ENCODE measurements at regions not wholly inside any gene's neighbourhood (a gene's known extent, or its start where the extent isn't known, plus 50 kb on each side); places are given as distances from the start of the nearest gene placed in this dataset.

DNA sequence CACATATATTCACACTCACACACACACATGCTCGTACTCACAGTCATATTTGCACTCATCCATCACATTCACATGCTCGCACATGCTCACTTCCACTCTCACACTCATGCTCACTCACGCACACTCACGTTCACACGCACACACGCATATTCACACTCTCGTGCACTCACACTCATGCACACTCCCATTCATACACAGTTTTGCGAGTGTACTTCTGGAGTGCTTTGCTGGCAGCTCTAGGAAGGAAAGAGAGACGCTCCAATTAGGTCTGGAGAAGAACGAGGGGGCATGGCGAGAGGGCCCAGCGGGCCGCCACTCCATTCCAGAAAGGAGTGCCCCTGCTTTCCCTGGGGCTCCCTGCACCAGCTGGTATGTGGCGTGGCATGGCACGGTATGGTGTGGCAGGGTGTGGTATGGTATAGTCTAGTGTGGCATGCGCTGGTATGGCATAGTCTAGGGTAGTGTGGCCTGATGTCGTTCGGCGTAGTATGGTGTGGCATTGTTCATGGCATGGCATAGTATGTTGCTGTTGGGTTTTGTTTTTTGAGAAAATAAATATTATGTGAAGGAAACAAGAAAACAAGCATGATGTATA is 216.8 kb upstream of the CDYL start:
- no peak for DNase-seq (ENCODE audit: low spot score)

DNA sequence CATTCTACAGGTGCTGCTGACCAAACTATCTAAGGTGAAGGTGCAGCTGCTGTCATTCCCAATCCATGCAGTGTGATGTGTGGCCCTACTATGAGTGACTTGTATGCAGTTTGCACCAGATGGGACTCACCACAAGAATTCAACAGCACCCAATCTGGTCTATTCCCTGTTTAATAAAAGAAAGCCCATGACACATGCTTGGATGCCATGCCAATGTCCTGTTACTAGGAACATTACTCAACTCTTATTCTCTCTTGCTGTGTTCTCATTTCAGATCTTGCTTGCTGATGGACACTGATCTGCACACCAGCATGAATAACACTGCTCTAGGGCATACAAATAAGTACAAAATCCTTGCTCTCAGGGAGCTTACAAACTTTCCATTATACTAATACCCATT is 221.6 kb upstream of the CDYL start:
- no peak for DNase-seq (ENCODE audit: low spot score)

DNA sequence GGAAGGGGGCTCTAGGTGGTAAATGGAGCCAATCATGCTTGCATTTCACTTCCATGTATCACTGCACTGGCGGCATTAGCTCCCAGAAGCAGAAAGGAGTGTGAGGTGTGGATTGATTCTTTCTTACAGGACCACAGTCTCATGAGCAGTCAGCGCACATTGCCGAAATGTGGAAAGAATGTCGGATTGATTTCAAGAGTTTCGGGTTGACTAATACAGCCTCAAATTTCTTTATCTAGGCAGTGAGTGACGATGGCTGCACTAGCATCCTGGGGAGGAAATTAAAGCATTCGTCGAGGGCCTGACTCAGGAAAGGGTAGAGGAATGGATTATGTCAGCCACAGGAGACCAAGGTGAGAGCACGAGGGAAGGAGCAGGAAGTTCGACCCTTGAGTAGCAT is 222.8 kb upstream of the CDYL start:
- peak; percentile 72 for DNase-seq (ENCODE audit: low spot score)

DNA sequence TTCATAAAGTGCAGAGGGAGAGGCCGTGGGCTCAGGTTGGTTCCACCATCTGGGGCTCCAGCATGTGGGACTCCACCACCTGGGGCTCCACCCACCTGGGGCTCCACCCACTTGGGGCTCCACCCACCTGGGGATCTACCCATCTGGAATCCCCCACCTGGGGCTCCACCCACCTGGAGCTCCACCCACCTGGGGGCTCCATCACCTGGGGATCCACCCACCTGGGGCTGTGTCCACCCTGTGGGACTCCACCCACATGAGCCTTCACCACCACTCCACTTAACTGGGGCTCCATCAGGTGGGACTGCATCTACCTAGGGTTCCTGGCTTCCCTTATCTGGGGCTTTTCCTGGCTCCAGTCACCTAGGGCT is 226.0 kb upstream of the CDYL start:
- no peak for DNase-seq (ENCODE audit: low spot score)

DNA sequence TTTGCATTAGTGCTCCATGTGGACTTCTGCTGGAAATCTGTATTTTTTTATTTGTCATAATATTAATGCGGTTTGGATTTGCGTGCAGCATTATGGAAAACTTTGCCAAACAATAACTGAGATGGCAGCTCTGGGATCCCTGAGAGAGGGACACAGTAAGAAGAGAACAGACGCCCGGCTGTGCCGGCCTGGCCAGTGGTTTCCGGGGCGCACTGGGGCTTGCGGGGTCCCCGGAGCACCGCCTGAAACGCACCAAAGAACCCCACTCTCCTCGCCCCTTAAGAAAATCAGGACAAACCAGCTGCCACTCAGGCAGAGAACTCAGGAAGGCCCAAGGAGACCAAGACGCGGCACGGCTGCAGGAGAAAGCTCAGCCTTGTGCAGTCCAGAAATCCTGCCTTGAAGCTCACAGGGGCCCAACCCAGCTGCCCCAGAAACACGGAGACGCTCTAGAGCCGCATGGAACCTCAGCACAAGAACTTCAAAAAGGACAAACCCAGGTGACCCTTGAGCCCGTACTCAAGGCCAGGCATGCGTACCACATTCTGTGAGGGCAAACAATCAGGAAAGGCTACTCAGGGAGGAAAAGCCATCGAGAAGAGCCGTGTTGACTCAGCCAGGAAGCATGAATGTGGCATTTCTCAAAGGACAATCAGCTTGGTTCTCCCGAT is 226.5 kb upstream of the CDYL start:
- DNase-seq (ENCODE audit: low spot score): no peak

DNA sequence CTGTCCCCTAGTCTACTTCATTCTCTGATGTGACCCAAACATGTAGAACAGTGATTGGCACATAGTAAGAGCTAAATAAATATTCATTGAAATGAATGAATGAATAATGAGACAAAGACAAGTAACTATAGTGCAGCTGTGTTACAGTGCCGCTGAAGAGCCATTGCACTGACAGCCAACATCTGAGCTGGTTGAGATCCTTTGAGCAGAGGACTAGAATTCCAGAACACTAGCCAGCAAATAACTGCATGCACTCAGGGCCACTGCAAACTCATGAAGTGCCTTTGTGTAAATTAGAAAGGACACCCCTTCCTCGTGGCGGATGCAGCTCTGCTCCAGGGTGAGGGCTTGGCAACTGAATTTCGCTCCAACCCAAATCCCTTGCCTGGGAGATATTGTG is 230.3 kb upstream of the CDYL start:
- DNase-seq (ENCODE audit: low spot score): no peak

DNA sequence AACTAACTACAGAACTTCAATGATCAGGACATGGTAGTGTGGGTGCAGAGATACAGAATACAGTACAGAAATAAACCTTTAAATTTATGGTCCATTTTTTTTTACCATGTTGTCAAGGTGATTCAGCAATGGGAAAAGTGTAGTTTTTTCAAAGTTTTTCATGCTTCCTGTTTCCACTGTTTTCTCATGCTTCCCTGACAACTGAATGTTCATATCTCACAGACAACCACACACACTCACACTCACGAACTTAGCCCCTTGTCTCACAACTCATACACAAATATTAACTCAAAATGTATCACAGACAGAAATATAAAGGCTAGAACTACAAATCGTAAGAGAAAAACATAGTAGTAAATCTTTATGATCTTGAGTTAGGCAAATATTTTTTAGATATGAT is 232.6 kb upstream of the CDYL start:
- no peak for DNase-seq (ENCODE audit: low spot score)

DNA sequence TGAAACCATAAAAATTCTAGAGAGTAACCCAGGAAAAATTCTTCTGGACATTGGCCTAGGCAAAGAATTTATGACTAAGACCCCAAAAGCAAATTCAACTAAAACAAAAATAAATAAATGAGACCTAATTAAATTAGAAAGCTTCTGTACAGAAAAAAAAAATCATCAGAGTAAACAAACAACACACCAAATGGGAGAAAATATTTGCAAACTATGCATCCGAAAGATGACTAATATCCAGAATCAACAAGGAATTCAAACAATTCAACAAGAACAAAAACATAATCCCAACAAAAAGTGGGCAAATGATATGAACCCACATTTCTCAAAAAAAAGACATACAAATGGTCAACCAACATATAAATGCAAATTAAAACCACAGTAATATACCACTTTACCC is 242.6 kb upstream of the CDYL start:
- DNase-seq (ENCODE audit: low spot score): no peak

DNA sequence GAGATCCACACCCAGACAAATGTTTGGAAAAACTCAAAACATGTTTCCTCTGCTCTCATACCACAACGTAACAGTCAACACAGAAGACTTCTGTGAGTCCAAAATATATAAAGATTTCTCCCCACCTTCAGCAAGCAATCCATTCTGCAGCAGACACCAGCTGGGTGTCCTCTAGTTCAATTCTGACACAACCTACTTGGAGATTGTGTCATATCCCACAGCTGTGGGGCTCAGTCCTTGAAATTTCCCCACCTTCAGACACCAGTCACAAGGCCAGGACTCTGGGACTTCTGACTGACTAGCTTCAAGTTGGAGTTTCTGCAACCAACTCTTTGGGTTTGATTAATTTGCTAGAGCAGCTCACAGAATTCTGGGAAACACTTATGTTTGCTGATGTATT is 244.8 kb upstream of the CDYL start:
- no peak for DNase-seq (ENCODE audit: low spot score)

DNA sequence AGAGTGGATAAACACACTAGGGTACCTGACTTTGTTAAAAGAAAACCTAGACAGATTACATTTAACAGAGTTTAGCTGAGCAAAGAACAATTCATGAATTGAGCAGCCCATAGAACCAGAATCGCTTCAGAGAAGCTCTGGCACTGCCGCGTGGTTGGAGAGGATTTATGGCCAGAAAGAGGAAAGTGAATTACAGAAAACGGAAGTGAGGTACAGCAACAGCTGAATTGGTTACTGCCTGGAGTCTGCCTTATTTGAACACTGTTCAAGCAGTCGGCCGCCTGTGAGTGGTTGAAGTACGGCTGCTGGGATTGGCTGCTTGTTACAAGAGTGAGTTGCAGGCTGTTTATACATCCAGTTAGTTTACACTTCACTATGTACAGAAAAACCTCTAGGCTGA is 253.8 kb upstream of the CDYL start:
- DNase-seq (ENCODE audit: low spot score): no peak

DNA sequence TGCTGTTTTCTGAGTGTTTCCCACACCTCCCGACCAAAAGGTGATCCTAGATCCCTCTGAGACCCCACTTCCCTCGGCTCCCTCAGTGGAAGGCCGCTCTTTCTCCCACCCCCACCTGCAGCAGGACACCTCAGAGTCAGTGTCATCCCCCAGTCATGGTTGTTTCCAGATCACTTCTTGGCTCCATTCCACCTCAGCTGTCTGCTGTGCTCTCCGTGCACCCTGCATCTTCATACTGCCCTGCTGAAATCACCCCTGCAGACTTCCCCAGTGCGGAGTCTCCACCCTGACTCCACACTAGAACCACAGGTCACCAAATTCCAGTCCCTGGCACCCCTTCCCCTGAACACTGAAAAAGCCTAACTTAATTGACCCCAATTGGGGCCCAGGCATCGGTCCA is 255.1 kb upstream of the CDYL start:
- no peak for DNase-seq (ENCODE audit: low spot score)

DNA sequence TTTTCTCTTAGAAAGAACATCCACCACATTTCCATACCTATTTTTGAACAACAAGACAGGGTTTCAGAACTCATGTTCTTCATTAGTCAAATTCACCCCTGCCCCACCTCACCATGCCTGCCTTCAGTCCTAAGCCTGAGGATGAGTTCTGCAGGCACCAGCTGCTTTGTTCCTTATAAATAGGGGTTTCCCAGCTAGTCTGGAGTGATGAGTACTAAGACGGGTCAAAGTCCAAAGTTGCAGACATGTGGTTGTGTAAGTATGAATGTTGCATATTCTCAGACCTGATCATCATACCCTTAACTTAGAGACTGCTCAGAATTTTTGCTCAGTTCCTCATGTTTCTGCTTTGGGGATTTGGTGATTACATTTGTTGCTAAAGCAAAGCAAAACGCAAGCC is 257.7 kb upstream of the CDYL start:
- DNase-seq (ENCODE audit: low spot score): no peak

DNA sequence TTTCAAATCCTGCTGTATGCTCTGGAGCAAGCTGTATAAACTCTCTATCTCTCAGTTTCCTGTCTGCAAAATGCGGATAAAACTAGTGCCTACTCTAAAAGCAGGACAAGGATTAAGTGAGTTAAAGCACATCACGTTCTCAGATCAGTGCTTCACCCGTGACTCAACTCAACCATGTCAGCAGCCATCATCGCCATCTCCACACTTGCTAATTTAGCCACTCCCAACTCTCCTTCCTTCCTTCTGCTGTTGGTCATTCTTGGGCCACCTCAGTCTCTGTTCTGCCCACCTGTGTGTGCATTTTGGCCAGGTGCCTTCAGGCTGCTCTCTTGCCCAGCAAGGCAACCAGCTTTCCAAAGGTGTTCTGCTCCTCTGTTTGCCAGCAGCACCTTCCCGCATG is 260.0 kb upstream of the CDYL start:
- DNase-seq (ENCODE audit: low spot score): no peak

DNA sequence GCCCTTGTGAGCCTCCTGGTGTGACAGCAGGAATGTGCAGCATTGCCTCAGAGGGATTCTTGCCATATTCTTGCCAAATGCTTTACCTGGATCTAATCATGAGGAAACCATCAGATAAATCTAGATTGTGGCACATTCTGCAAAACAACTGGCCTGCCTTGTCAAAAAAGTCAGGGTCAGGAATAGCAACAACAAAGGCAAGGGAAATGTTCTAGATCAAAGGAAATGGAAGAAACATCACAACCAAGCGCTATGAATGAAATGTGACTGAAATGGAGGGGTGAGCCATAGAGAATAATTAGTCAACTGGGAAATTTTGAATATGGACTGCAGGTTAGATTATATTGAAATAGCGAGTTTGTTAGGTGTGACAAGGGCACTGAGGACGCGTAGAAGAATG is 262.6 kb upstream of the CDYL start:
- DNase-seq (ENCODE audit: low spot score): no peak

DNA sequence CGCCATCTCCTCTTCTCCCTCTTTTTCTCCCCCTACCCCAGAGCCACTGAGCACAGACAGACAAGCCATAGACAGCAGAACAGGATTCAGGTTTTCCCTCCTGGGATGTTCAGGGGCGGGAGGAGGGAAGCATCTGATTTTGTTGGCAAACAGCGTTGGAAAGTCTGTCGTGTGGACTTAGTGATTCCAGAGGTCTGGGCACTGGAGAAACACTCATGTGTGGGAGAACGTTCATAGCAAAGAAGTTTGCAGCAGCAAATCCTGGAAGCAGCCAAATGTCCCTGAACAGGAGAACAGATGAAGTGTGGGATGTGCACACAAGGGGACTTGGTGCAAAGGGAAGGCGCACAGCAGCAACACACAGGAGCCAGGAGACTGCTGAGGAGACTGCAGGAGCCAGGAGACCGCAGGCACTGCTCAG is 264.1 kb upstream of the CDYL start:
- DNase-seq (ENCODE audit: low spot score): no peak

DNA sequence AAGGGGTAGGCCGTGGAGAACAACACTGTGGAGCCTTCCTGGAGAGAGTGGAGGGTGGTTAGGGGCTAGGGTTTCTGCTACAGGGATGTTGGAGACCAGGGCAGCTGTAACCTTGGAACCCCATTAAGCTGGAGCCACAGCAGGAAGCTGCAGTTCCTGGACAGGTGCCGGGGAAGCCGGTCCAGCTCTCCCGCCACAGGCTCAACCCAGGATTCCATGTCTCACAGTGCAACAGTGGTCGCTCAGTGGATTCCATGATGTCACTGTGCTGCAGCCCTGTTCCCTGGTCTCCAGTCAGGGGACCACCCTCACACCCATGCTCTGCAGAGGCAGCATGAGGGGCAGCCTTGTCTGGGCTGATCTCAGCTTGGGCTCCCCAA is 264.6 kb upstream of the CDYL start:
- no peak for DNase-seq (ENCODE audit: low spot score)

DNA sequence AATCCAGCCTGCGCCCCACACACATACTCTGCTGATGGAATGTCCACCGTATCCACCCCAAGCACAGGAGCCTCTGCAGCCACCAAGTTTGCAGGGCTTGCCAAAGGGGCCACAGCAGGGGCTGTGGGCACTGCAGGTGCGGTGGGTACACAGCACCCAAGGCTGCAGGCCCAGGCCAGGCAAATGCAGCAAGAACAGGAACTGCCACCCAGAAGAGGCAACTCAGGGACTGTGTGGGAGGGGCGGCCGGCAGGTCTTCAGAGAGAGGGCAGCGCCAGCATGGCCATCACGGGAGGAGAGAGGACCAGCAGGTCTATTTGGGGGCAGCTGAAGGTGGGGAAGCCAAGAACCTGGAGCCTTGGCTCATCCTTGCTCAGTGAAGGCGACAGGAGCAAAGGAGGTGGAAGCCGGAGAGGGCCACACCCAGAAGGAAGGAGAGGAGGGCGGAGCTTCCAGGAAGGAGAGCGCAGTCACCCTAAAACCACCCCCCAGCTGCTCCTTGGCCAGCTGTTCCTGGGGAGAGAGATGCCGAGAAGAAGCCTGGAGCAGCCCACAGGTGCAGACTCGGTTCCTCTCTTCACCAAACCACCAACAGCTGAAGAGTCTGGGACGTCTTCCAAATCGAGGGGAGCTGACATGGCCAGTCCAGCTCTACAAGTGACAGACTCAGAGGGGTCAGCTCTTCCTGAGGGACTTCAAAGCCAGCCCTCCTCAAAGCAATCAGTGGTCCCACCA is 265.1 kb upstream of the CDYL start:
- DNase-seq (ENCODE audit: low spot score): no peak

DNA sequence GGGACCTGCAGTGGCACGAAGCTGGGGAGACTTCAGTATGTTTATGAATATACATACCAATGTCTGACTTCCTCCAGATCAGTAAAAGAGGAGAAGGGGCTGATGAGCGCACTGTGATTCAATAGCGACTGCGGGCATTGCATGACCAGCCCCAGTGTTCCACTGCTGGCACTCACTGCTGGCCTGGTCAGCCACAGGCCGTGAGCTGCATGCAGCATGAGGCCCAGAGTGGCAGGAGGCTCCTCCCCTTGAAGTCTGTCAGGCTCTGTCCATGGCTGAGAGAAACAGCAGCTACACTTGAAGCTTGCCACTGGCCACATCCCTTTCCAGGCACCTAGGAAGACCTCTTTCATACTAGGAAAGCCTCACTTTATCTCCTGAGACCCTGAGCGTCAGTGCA is 265.9 kb upstream of the CDYL start:
- no peak for DNase-seq (ENCODE audit: low spot score)

DNA sequence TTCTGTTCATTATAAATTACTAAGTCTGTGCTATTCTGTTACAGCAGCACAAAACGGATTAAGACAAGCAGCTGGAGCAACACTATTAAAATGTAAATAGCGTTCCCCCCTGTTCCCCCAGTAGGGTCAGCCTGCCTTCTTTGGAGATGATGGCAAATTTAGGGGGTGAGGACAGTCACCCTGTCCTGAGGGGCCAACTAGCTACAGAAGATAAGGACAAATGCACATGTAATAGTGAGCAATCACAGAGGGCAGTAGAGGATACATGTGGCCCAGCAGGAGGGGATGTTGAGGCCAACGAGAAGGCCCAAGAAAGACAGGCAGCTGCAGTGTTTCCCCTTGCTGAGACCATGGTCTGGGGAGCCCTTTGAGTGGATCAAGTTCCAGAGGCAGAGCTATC is 266.7 kb upstream of the CDYL start:
- DNase-seq (ENCODE audit: low spot score): no peak

DNA sequence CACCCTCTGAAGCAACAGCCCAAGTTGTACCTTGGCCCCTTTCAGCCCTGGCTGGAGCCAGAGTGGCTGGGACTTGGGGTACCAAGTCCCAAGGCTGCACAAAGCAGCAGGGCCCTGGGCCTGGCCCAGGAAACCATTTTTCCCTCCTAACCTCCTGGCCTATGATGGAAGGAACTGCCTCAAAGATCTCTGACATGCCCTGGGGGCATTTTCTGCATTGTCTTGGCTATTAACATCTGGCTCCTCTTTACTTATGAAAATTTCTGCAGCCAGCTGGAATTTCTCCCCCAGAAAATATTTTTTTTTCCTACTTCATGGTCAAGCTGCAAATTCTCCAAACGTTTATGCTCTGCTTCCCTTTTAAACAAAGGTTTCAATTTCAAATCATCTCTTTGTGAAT is 269.4 kb upstream of the CDYL start:
- no peak for DNase-seq (ENCODE audit: low spot score)

DNA sequence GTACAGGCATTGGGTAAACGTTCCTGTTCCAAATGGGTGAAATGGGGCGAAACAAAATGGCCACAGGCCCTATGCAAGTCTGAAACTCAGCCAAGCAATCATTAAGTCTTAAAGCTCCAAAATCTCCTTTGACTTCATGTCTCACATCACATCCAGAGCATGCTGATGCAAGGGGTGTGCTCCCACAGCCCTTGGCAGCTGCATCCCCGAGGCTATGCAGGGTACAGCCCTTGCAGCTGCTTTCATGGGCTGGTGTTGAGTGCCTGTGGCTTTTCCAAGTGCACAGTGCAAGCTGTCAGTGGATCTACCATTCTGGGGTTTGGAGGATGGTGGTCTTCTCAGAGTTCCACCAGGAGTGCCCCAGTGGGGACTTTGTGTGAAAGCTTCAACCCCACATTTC is 270.0 kb upstream of the CDYL start:
- no peak for DNase-seq (ENCODE audit: low spot score)

DNA sequence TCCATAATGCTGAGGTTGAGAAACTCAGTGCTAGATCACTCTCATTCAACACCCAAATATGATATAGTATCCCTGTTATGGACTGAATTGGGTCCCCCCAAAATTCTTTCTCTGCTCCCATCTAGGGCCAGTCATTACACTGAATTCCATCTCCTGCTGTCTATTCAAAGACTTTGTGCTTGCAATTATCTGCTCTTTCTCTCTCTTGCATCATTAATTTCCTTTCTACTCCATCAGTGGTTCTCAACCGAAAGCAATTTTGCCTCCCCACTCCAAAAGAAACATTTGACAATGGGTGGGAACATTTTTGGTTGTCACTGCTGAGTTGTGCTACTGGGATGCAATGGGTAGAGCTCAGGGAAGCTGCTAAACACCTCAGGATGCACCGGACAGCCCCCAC is 271.5 kb upstream of the CDYL start:
- DNase-seq (ENCODE audit: low spot score): no peak

DNA sequence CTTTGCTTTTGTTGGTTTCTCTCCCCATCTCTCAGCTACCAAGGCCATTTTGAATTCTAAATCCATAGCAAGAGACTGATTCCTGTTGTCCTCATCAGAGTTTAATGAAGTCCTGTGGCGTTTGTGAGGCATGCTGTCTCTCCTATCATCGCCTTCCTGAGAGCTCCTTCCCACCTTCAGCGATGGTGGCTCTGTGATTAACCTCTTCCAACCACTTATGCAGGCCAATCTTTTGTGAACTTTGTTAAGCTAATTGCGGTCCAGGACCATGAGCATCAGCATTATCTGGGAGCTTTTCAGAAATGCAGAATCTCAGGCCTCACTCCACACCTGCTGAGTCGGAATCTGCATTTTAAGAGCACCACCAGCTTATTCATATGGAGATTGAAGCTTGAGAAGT is 272.5 kb upstream of the CDYL start:
- no peak for DNase-seq (ENCODE audit: low spot score)

DNA sequence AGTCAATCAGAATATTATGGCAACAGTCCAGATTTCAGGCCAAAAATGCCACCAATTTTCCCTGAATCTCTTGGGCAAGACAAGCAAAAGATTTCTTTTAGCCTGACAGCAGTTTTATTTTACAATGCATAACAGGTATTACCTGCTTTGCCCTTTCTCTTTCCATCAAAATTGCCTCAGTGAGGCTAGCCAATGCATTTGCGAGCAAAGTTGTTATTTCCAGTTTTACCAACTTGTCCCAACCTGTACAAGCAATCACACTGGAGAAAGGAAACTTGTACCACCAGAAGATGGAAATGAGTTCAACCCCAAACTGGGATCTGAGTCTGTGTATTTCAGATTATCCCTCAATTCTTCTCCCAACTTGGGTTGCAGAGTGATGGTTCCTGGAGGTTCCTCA is 279.9 kb upstream of the CDYL start:
- DNase-seq (ENCODE audit: low spot score): no peak
